Fibroblast of lung (primary cell): ENCODE measurements at regions not wholly inside any gene's neighbourhood (a gene's known extent, or its start where the extent isn't known, plus 50 kb on each side); places are given as distances from the start of the nearest gene placed in this dataset.
A peak's percentile ranks its signal among the peaks of the same experiment; 100 is the strongest.

Experiments used
- DNase-seq, 2 donors: peaks; one replicate each; pipeline versions ENCODE4 v3.0.0 to v3.0.0-alpha.2; 2010; ENCODE audit warnings: low read depth in 2 of 2
- H2AFZ ChIP-seq: 2 replicates; pipeline ENCODE4 v1.5.1; 2012; ENCODE audit warnings: low read length, control low read depth, inconsistent platforms
- H3K27ac ChIP-seq: 2 replicates; pipeline ENCODE4 v1.5.1; 2011; ENCODE audit warnings: low read length, control low read depth; ENCODE audit not compliant: insufficient read depth
- H3K27me3 ChIP-seq: 2 replicates; pipeline ENCODE4 v1.5.1; 2011; ENCODE audit warnings: mild to moderate bottlenecking, low read length; ENCODE audit not compliant: control insufficient read depth, insufficient read depth
- H3K36me3 ChIP-seq: 2 replicates; pipeline ENCODE4 v1.5.1; 2011; ENCODE audit warnings: low read length; ENCODE audit not compliant: control insufficient read depth, insufficient read depth
- H3K4me1 ChIP-seq: 2 replicates; pipeline ENCODE4 v1.5.1; 2011; ENCODE audit warnings: low read length; ENCODE audit not compliant: control insufficient read depth, insufficient read depth; ENCODE audit errors: extremely low read depth
- H3K4me2 ChIP-seq: 2 replicates; pipeline ENCODE4 v1.5.1; 2011; ENCODE audit warnings: low read length, control low read depth; ENCODE audit not compliant: insufficient read depth; ENCODE audit errors: extremely low read depth
- H3K4me3 ChIP-seq, 4 experiments: fragments of 200-600 bp in 1 of 4; sonication (generic) in 1 of 4; replicated peaks in 1 of 4; 2 replicates each; pipeline ENCODE4 v1.5.1; 2011 to 2016; ENCODE audit warnings: low read length in 4 of 4, low read depth in 3 of 4, mild to moderate bottlenecking in 3 of 4, control low read depth in 2 of 4, inconsistent platforms in 1 of 4, mixed read lengths in 1 of 4; ENCODE audit not compliant: insufficient read depth in 1 of 4; ENCODE audit errors: control extremely low read depth in 1 of 4
- H3K79me2 ChIP-seq: 2 replicates; pipeline ENCODE4 v1.5.1; 2012; ENCODE audit warnings: mild to moderate bottlenecking, low read length, inconsistent platforms; ENCODE audit not compliant: control insufficient read depth, insufficient read depth
- H3K9ac ChIP-seq: 2 replicates; pipeline ENCODE4 v1.5.1; 2011; ENCODE audit warnings: mild to moderate bottlenecking, low read length, control low read depth; ENCODE audit not compliant: insufficient read depth
- H3K9me3 ChIP-seq: 2 replicates; pipeline ENCODE4 v1.5.1; 2012; ENCODE audit warnings: low read depth, low read length; ENCODE audit not compliant: control insufficient read depth, insufficient read depth
- H4K20me1 ChIP-seq: 2 replicates; pipeline ENCODE4 v1.5.1; 2011; ENCODE audit warnings: low read length; ENCODE audit not compliant: control insufficient read depth, insufficient read depth; ENCODE audit errors: extremely low read depth
- CTCF ChIP-seq, 2 donors: IDR thresholded peaks in 1 of 2; conservative IDR thresholded peaks in 1 of 2; 1 replicate in 1 of 2; 2 replicates in 1 of 2; pipeline ENCODE4 v1.5.1; 2011 to 2012; ENCODE audit warnings: low read length in 2 of 2, control low read depth in 1 of 2, inconsistent platforms in 1 of 2, low read depth in 1 of 2, mild to moderate bottlenecking in 1 of 2
- EZH2 ChIP-seq: IDR thresholded peaks from 2 replicates; pipeline ENCODE4 v1.5.1; 2012; ENCODE audit warnings: low read length, control low read depth, mild to moderate bottlenecking; ENCODE audit errors: missing control alignments

GRCh38 chr6:145142958-145143357 is 592.4 kb downstream of the EPM2A start:
- no peak overlapping the region for H3K9ac ChIP-seq
- no peaks in the 10 kb centered on the region for H3K9me3 ChIP-seq
- H3K4me2 ChIP-seq = no peak overlapping the region
- H3K4me1 ChIP-seq = peaks cover under 1% of the 10 kb centered on the region
- no peaks in the 10 kb centered on the region for H3K36me3 ChIP-seq
- H3K27me3 ChIP-seq = no peaks in the 10 kb centered on the region
- TF ChIP-seq CTCF (conservative IDR thresholded peaks at IDR 0.05 in 1 of 2, IDR thresholded peaks at IDR 0.05 in 1 of 2; ENCODE audit: low read depth in 1 of 2, low read length in 2 of 2) = no peak
- no peak for TF ChIP-seq EZH2
- no peak overlapping the region for H3K27ac ChIP-seq
- no peaks in the 10 kb centered on the region for H4K20me1 ChIP-seq
- H3K79me2 ChIP-seq = no peaks in the 10 kb centered on the region
- H3K4me3 ChIP-seq = no peak overlapping the region
- DNase-seq = no peak
- H2AFZ ChIP-seq = no peak overlapping the region

- Histone ChIP-seq H3K27ac (no peak overlapping the region), H2AFZ (no peak overlapping the region), H3K9me3 (no peaks in the 10 kb centered on the region), H3K4me1 (peaks cover 2% of the 10 kb centered on the region), H3K27me3 (no peaks in the 10 kb centered on the region), H3K79me2 (no peaks in the 10 kb centered on the region), H4K20me1 (no peaks in the 10 kb centered on the region), H3K9ac (no peak overlapping the region), H3K36me3 (no peaks in the 10 kb centered on the region), H3K4me3 (no peak overlapping the region), H3K4me2 (no peak overlapping the region)
- TF ChIP-seq CTCF (conservative IDR thresholded peaks at IDR 0.05 in 1 of 2, IDR thresholded peaks at IDR 0.05 in 1 of 2; ENCODE audit: low read depth in 1 of 2, low read length in 2 of 2) = no peak
- TF ChIP-seq EZH2 = no peak
- DNase-seq = no peak
Measured at GRCh38 chr6:145143379-145143778, 591.9 kb downstream of the EPM2A start.

- H3K79me2 ChIP-seq = no peaks in the 10 kb centered on the region
- no peak overlapping the region for H3K9ac ChIP-seq
- no peak overlapping the region for H2AFZ ChIP-seq
- no peak overlapping the region for H3K27ac ChIP-seq
- no peak overlapping the region for H3K4me2 ChIP-seq
- no peaks in the 10 kb centered on the region for H3K27me3 ChIP-seq
- no peaks in the 10 kb centered on the region for H4K20me1 ChIP-seq
- TF ChIP-seq EZH2 = no peak
- no peak for TF ChIP-seq CTCF (conservative IDR thresholded peaks at IDR 0.05 in 1 of 2, IDR thresholded peaks at IDR 0.05 in 1 of 2; ENCODE audit: low read depth in 1 of 2, low read length in 2 of 2)
- H3K36me3 ChIP-seq = no peaks in the 10 kb centered on the region
- H3K4me1 ChIP-seq = peaks cover 2% of the 10 kb centered on the region
- no peaks in the 10 kb centered on the region for H3K9me3 ChIP-seq
- H3K4me3 ChIP-seq = no peak overlapping the region
- DNase-seq = peak; percentile 67 to 71
Measured at GRCh38 chr6:145147559-145147958, 587.8 kb downstream of the EPM2A start.
